PFSK-1 (cell line): ENCODE measurements at regions not wholly inside any gene's neighbourhood (a gene's known extent, or its start where the extent isn't known, plus 50 kb on each side); places are given as distances from the start of the nearest gene placed in this dataset.

Source experiments
- POLR2AphosphoS5 ChIP-seq: IDR thresholded peaks from 2 replicates; pipeline ENCODE4 v1.6.1; 2012; ENCODE audit warnings: low read depth, mild to moderate bottlenecking, control low read depth, low read length, moderate library complexity
- REST ChIP-seq, 2 experiments: IDR thresholded peaks; 2 replicates each; pipeline versions ENCODE4 v1.6.1 to v1.8.0; 2011 to 2012; ENCODE audit warnings: low read depth in 2 of 2, low read length in 2 of 2, control low read depth in 1 of 2, inconsistent platforms in 1 of 2, mild to moderate bottlenecking in 1 of 2, moderate library complexity in 1 of 2; ENCODE audit not compliant: insufficient read depth in 1 of 2
- SIN3A ChIP-seq: IDR thresholded peaks from 2 replicates; pipeline ENCODE4 v1.6.1; 2012; ENCODE audit warnings: mild to moderate bottlenecking, low read length, moderate library complexity, borderline replicate concordance; ENCODE audit not compliant: insufficient read depth
- TAF1 ChIP-seq: IDR thresholded peaks from 2 replicates; pipeline ENCODE4 v1.6.1; 2012; ENCODE audit warnings: low read length, control low read depth, borderline replicate concordance; ENCODE audit not compliant: insufficient read depth

DNA sequence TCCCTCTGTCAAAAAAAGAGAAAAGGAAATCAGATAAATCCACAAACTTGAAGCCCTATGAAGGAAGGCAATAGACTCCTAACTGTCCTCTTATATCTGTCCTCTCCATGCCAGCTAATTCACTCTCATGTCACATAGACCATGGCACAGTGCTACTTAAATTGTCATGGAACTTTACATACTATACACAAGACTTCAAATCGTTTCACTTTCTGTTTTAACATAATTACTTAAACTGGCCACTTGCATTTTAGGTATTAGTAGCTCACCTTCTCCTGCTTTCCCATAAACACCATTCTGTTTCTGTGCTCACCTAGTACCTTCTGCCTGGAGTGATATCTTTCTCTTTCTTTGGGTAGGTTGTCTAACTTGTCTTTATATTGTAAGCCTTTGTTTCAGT lies 816.7 kb upstream of the KIF2B start:
- TF ChIP-seq TAF1: no peak
- TF ChIP-seq REST (IDR thresholded peaks at IDR 0.05; ENCODE audit: insufficient read depth in 1 of 2, low read depth in 2 of 2, low read length in 2 of 2): no peak
- no peak for TF ChIP-seq POLR2AphosphoS5
- no peak for TF ChIP-seq SIN3A
